Spleen (tissue), 7 donors: ENCODE measurements at regions not wholly inside any gene's neighbourhood (a gene's known extent, or its start where the extent isn't known, plus 50 kb on each side); places are given as distances from the start of the nearest gene placed in this dataset.

ENCODE experiments used
- CTCF ChIP-seq, 11 experiments: fragments of 200-600 bp in 7 of 11; fragments of 450-650 bp in 4 of 11; sonication (generic) in 4 of 11; IDR thresholded peaks in 8 of 11; conservative IDR thresholded peaks in 3 of 11; 1 replicate in 7 of 11; 2 replicates in 4 of 11; pipeline versions ENCODE4 v1.4.0 to v1.8.0; 2016 to 2021; ENCODE audit warnings: antibody characterized with exemption in 11 of 11, inconsistent platforms in 4 of 11, mild to moderate bottlenecking in 1 of 11
- POLR2A ChIP-seq, 3 donors: fragments of 450-650 bp; IDR thresholded peaks; one replicate each; pipeline ENCODE4 v1.5.1; 2017; ENCODE audit warnings: antibody characterized with exemption in 3 of 3, mild to moderate bottlenecking in 1 of 3
- POLR2AphosphoS5 ChIP-seq, 3 donors: sonication (generic); formaldehyde crosslinking; IDR thresholded peaks; one replicate each; pipeline ENCODE4 v1.5.1; 2017; ENCODE audit warnings: antibody characterized with exemption in 3 of 3
- donor health status: DM: no; HTN: no; CAD: no; lungs with moderate emphysema.
- donor health status: DM: no; HTN: no; CAD: no.
- donor health status: DM: no; HTN: no; CAD: no.

GRCh38 chr1:116289193-116289592 is 83.9 kb upstream of the ATP1A1 start:
- TF ChIP-seq CTCF (IDR thresholded peaks at IDR 0.05 in 8 of 11, conservative IDR thresholded peaks at IDR 0.05 in 3 of 11) (no peak), POLR2AphosphoS5 (IDR thresholded peaks at IDR 0.05) (no peak), POLR2A (IDR thresholded peaks at IDR 0.05) (no peak)
